Inflammatory macrophage treated with lipopolysaccharide for 1 hour (primary cell): ENCODE measurements at regions not wholly inside any gene's neighbourhood (a gene's known extent, or its start where the extent isn't known, plus 50 kb on each side); places are given as distances from the start of the nearest gene placed in this dataset.
"Not testable (repeated sequence)": the region's sequence is repeated elsewhere in the genome, so short reads cannot be mapped to it uniquely, and the experiment has no call there.

ENCODE experiments used
- DNase-seq, 2 donors: peaks; one replicate each; pipeline ENCODE4 v3.0.0-alpha.2; 2020 to 2022

DNA sequence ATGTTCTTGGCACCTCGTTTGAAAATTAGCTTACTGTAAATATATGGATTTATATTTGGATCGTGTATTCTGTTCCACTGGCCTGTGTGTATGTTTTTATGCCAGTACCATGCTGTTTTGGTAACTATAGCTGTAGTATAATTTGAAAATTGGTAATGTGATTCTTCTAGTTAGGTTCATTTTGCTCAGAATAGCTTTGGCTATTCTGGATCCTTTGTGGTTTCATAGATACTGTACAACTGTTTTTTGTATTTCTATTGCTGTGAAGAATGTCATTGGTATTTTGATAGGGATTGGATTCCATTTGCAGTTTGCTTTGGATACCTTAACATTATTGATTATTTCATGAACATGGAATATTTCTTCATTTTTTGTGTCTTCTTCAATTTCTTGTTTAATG lies 490.2 kb downstream of the BRINP3 start:
- no peak for DNase-seq

DNA sequence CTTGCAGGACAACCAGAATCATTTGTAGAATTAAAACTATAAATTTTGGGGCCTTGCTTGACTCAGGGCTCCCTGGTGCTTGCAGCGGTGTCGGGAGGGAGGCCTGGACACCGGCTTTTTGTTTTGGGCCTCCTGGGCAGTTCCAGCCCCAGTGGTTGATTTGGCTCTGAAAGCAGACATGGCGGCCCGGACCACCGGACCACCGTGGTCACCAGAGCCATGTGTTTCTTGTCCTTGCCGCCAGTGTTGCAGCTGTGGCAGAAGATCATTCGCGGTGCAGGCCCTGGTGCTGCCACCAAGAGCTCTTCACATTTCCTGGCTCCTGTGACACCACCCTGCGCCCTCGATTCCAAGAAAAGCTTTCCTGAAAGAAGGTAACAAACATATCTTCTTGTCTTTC lies 484.8 kb downstream of the BRINP3 start:
- no peak for DNase-seq

DNA sequence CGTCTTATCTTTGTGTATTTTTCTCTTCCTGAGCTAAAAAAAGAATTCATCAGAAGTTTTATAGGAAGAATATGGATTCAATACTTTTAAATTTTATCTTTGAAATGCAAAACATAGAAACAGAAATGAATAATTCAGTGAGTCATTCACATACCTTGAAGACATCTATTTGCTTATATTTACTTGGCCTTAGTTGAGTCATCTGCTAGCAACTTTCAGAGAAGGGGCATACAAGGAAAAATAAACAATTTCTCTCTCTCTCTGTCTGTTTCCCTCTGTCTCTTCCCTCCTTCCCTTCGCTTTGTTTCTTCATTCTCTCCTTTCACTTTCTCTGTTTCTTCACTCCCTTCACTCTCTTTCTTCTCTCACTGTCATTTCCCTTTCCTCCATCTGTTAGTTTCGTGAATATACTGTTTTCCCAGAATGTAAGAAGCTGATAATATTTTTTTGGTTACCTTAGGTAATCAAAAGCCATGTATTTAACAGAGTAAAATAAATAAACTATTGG lies 477.2 kb downstream of the BRINP3 start:
- no peak for DNase-seq

DNA sequence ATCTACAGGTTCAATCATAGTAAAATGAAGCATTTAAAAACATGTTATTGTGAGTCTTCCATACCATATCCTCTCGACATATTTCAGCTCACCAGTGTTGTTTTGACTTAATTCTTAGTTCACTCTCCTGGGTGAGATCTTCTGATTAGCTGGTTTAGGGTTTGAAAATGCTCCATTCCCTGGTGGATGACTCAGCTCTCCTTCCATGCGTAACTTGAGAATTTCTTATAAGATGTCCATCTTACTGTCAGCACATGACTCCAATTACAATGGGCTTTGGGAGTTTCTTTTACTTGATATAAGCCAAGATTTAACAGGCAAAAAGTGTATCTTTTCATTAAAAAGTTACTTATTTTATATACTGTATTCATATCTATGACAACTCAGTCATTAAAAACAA lies 476.5 kb downstream of the BRINP3 start:
- DNase-seq, result no peak

DNA sequence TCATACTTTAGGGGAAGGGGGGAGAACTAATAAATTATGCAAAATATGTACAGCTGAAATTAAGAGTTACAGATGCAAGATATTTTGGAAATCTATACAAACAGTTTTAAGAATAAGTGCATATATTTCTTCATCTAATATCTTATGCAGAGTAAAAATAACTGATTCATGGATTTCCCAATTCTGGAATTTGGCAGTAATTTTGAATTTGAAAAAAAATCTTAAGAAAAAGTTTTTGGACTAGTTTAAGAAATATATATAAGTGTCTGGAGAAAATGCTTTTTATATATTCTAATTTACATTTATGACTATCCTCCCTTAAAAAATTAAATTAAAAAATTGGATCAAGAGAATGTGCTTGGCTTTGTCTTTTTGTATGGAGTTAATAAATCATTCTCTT lies 474.3 kb downstream of the BRINP3 start:
- no peak for DNase-seq

DNA sequence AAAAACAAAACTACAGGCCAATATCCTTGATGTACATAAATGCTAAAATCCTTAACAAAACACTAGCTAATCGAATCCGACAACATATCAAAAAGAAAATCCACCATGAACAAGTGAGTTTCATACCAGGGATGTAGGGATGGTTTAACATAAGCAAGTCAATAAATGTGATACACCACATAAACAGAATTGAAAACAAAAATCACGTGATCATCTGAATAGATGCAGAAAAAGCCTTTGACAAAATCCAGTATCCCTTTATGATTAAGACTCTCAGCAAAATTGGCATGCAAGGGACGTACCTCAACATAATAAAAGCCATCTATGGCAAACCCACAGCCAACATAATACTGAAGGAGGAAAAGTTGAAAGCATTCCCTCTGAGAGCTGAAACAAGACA lies 466.1 kb downstream of the BRINP3 start:
- DNase-seq, result no peak

DNA sequence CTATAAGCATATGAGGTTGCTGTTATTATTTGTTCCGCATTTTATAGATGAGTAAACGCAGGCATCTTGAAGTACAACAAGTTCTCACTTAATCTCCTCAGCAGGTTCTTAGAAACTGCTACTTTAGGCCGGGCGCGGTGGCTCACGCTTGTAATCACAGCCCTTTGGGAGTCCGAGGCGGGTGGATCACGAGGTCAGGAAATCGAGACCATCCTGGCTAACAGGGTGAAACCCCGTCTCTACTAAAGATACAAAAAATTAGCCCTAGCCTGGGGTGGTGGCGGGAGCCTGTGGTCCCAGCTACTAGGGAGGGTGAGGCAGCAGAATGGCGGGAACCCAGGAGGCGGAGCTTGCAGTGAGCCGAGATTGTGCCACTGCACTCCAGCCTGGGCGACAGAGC lies 458.5 kb downstream of the BRINP3 start:
- not testable (repeated sequence) for DNase-seq

DNA sequence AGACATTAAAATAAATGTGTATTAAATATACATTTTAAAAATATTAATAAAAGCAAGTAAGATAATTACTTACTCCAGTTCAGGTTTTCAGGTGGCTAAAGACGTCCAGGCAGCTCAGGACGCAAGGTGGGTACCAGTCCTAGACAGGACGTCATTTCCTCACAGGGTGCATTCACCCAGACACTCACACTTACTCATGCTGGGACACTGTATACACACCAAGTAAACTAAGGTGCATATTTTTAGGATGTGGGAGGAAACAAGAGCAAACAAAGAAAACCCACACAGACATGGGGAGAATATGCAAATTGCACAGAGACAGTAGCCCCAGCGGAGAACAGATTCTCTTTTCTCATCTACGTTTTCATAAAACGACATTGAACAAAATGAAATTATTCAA lies 457.9 kb downstream of the BRINP3 start:
- no peak for DNase-seq

DNA sequence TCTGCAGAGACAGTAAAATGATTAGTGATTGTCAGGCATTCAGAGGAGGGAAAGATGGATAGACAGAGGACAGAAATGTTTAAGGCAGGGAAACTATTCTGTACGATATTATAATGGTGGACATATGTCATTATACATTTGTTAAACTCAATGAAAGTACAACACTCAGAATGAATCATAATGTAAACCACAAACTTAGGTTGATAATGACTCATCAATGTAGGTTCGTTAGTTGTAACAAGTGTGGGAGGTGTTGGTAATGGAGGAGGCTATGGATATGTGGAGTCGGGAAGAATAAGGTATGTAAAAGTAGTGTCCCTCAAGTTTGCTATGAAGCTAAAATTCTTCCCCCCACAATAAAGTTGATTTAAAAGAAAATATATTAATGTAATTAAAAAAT lies 455.0 kb downstream of the BRINP3 start:
- DNase-seq, result no peak

DNA sequence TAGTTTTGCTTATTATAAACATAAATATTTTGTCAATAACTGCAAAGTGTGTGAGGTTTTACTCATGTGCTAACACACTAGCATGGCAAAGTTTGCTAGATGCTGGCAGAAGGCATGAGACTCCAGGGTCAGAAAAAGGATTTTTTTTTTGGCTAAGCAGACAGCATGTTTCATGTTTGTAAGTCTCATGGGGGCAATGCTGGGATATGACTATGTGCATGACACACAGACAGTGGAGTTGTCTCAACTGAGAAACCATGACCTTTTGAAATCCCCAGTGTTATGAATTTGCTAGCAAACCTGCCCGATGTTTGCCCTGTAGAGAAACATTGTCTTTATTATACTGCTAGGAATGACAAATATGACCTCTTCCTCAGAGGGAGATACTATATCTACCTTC lies 448.2 kb downstream of the BRINP3 start:
- no peak for DNase-seq

DNA sequence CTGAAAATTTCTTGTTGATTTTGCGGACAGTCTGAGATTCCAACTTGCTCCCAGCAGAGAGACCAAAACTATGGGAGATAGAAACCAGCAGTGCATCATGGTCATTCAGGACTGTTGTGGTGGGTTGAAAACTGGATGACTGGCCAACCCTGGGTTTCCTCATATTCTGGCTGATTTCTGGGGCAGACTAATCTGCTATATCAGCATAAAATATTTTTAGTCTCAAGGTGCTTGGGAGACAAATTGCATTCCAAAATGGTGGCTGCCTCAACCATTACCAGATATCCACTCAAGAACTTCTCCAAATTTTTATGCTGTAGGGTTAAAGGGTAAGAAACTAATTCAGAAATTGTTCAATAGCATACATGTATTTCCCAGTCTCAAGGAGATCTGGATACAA lies 434.0 kb downstream of the BRINP3 start:
- no peak for DNase-seq

DNA sequence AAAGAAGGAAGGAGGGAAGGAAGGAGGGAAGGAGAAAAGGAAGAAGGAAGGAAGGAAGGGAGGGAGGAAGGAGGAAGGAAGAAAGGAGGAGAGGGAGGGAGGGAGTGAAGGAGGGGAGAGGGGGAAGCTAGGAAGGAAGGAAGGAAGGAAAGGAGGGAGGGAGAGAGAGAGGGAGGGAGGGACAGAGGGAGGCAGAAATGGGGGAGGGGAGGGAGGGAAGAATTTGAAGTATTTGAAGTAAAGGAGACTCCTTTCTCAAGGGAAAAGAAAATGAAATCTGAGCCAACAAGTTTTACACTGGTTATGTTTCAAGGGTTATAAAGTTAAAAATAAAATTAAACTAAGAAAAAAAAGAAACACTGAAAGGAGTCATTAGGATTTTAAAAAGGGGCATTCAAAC lies 431.4 kb downstream of the BRINP3 start:
- DNase-seq, result no peak
